HG03103 (cell line): ENCODE measurements at regions not wholly inside any gene's neighbourhood (a gene's known extent, or its start where the extent isn't known, plus 50 kb on each side); places are given as distances from the start of the nearest gene placed in this dataset.
A peak's percentile ranks its signal among the peaks of the same experiment; 100 is the strongest.

Experiments used
- ATAC-seq: cut with Tn5 transposase; IDR thresholded peaks from one replicate; pipeline ENCODE4 v1.9.1; 2021; ENCODE audit warnings: low read depth; ENCODE audit not compliant: unreplicated experiment

DNA sequence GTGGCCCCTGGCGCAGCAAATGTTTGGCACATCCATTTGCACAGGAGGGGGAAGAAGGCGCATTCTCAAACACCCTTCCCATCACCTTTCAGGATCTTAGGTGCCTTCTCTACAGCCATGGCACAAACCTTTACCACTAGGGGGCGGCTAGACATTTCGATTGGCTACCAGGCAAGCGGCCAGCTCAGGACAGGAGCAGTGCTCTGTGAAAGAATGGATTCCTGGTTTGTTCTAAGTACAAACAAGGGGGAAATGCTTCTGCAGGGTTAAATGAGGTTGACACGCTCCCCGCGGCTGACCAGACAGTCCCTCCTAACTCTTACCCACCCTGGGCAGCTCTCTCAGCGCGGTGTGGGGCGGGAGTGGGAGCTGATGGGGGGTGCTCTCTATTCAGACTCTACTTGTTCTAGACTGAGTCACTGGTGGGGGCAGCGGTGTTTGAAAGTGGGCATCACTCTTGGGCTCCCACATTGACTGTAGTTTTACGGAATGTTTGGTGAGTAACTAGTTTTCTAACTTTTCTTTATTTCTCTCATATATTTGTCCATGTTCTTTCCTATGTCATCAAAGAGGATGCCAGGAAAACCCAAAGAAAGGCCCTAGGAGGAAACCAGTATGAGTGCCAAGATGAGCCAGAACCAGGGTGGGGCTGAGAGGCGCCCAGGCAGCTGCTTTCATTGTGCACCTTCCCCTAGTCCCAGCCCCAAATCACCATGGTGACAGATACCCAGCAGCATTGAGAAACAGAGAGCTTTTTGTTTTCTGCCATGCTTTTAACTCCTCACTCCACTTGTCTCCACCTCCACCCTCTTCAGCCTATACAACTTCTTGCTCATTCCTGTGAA, 61.4 kb upstream of the GPR158 start:
- ATAC-seq: peak; percentile 92

DNA sequence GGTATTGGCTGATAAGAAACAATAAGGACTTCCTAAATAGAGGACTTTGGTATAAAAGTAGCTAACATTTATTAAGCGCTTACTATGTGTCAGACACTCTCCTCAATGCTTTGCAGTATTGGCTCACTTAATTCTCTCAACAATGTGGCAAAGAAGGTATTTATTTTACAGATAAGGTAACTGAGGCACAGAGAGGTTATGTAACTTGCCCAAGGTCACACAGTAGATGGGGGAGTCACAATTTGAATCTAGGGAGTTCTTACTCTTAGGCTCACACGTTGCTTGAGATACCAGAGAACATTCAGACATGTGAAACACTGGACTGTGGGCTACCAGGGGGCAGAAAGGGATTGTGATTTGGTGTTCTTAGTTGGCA, 60.8 kb upstream of the GPR158 start:
- no peak for ATAC-seq

DNA sequence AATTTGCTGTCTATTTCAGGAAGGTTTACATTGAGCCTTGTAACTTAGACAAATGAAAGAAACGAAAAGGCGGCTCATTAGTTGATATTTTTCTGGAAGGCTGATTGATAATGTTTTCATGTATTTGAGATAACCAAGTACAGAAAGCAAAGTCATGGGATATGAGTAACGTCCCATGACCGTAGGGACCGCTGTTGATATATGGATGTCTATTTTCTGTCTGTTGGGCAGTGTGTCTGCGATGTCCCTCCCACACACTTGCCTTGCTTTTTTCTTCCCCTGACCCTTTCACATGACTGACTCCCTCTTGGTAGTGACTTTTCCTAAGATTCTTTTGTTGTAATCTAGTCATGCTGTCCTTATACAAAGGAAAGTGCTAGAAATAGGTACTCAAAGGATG, 57.0 kb upstream of the GPR158 start:
- ATAC-seq: no peak

DNA sequence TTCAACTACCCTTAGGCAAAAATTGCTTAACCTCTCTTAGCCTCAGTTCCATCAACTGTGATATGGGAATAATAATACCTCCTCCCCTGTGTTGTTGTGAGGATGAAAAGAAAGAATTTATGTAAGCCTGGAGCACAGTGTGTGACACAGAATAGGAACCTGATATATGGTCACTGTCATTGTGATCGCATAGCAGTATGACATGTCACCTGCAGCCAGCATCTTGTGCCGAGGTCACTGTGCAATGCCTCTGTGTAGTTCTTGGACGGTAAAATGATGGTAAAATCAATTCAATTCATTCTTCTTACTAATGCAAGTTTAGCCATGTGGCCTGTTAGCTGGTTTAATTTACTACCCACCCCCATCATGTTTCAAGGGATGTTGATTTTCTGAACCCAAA, 54.6 kb upstream of the GPR158 start:
- no peak for ATAC-seq
